Activated CD8-positive, alpha-beta T cell treated with anti-CD3 and anti-CD28 coated beads for 36 hours (primary cell): ENCODE measurements at regions not wholly inside any gene's neighbourhood (a gene's known extent, or its start where the extent isn't known, plus 50 kb on each side); places are given as distances from the start of the nearest gene placed in this dataset.
A peak's percentile ranks its signal among the peaks of the same experiment; 100 is the strongest.
"Not testable (repeated sequence)": the region's sequence is repeated elsewhere in the genome, so short reads cannot be mapped to it uniquely, and the experiment has no call there.

Experiments used
- ATAC-seq: fragments of 200-7000 bp; cut with Tn5 transposase; one replicate; pipeline ENCODE4 v1.10.0; 2021; ENCODE audit warnings: mild to moderate bottlenecking, moderate library complexity
- CTCF ChIA-PET: fragments of 350-600 bp; sonication (Branson Sonifier 250); formaldehyde crosslinking; loops from one replicate; lab custom pipeline; 2021; ENCODE audit warnings: antibody characterized with exemption; lab: Charles Lee
- POLR2A ChIA-PET: fragments of 350-600 bp; sonication (Branson Sonifier 250); formaldehyde crosslinking; loops from one replicate; lab custom pipeline; 2021; ENCODE audit warnings: antibody characterized with exemption; lab: Charles Lee
- DNase-seq: peaks from one replicate; pipeline ENCODE4 v3.0.0-alpha.2; 2020
- H3K27ac Mint-ChIP-seq: one replicate; pipeline ENCODE4 v1.8.0; 2021; ENCODE audit warnings: mild to moderate bottlenecking, mixed read lengths
- H3K27me3 Mint-ChIP-seq: one replicate; pipeline ENCODE4 v1.8.0; 2021; ENCODE audit warnings: mixed read lengths
- H3K36me3 Mint-ChIP-seq: one replicate; pipeline ENCODE4 v1.8.0; 2021; ENCODE audit warnings: low read depth, mixed read lengths
- H3K4me1 Mint-ChIP-seq: one replicate; pipeline ENCODE4 v1.8.0; 2021; ENCODE audit warnings: low read depth, mixed read lengths
- H3K4me3 Mint-ChIP-seq: one replicate; pipeline ENCODE4 v1.8.0; 2021; ENCODE audit warnings: mild to moderate bottlenecking, moderate library complexity, mixed read lengths
- H3K9me3 Mint-ChIP-seq: one replicate; pipeline ENCODE4 v1.8.0; 2021; ENCODE audit warnings: mixed read lengths
- intact Hi-C: fragments of 100-400 bp; cut with micrococcal nuclease; formaldehyde crosslinking; loops from one replicate; pipeline ENCODE4 v1.10.0; 2022

DNA sequence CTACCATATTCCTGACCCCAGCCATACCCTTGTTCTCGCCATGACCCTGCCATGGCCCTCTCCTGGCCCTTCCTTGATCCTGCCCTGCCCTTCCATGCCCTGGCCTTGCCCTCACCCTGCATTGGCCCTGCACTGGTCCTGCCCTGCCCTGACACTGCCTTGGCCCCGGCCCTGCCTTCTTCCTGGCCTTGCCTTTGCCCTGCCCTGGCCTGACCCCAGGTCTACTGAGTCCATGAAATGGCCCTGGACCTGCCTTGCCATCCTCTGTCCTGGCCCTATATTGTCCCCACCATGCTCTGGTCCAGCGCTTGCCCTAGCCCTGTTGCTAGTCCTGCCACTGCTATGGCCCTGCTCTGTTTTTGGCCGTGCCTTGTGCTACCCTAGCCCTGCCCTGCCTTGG lies 536.1 kb downstream of the FOXD4L6 start:
- H3K36me3 Mint-ChIP-seq, DNase-seq, H3K9me3 Mint-ChIP-seq, H3K27ac Mint-ChIP-seq, ATAC-seq, H3K27me3 Mint-ChIP-seq, intact Hi-C loops, H3K4me1 Mint-ChIP-seq, H3K4me3 Mint-ChIP-seq, CTCF ChIA-PET, POLR2A ChIA-PET: not testable (repeated sequence)

DNA sequence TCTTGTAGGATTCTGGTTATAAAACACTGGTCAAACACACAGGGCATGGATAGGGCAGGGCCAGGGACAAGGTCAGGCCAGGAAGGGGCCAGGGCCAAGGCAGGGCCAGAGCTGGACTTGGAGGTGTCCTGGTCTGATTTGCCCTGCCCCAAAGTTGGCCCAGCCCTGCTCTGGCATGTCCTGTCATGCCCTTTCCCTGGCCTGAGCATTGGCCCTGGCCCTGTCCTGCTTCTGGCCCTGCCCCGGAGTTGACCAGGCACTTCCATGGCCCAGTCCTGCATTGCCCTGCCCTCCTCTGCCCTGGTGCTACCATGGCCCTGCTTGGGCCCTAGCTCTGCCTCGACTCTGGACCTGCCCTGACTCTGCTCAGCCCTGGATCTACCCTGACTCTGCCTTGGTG lies 536.6 kb downstream of the FOXD4L6 start:
- H3K27me3 Mint-ChIP-seq, POLR2A ChIA-PET, CTCF ChIA-PET, H3K36me3 Mint-ChIP-seq, H3K4me3 Mint-ChIP-seq, H3K9me3 Mint-ChIP-seq, intact Hi-C loops, H3K4me1 Mint-ChIP-seq, H3K27ac Mint-ChIP-seq, ATAC-seq, DNase-seq: not testable (repeated sequence)

DNA sequence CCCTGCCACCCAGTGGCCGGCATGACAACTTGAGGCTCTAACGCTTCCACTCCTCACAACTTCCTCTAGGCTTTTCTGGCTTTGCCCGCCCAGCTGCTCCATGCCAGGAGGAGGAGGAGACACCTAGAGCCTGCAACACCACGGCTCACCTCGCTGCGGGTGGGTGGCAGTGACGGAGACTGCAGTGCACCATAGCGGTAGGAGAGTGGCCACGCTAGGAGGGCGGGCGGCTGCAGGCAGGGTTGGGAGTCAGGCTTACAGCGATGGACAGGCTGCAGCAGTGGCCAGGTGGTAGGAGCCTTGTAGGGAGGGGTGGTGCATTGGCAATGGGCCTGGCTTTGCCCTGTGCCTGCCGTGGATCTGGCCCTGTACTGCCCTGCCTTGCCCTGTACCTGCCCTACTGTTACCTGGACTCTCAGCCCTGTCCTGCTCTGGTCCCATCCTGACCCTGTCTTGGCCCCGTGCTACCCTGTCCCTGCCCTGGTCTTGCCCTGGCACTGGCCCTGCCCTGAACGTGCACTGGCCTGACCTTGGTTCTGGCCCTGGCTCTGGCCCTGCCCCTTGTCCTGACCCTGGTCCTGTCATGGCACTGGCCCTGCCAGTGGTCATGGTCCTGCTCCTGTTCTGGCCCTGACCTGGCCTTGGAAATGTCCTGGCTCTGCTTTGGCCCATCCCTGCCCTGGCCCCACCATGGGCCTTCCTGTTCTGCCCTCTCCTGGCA lies 540.8 kb downstream of the FOXD4L6 start:
- H3K9me3 Mint-ChIP-seq, H3K4me1 Mint-ChIP-seq, CTCF ChIA-PET, POLR2A ChIA-PET, ATAC-seq, H3K36me3 Mint-ChIP-seq, intact Hi-C loops, DNase-seq, H3K27ac Mint-ChIP-seq, H3K4me3 Mint-ChIP-seq, H3K27me3 Mint-ChIP-seq: not testable (repeated sequence)

DNA sequence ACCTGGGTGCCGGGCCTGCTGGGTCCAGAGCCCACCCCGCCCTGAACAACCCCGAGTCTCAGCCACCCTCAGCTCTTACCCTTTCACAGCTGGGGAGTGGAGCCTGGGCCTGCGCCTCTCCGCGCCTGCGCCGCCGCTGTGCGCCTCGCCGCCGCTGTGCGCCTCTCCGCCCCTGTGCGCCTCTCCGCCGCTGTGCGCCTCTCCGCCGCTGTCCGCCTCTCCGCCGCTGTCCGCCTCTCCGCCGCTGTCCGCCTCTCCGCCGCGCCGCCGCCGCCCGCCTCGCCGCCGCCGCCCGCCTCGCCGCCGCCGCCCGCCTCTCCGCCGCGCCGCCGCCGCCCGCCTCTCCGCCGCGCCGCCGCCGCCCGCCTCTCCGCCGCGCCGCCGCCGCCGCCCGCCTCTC lies 544.4 kb downstream of the FOXD4L6 start:
- H3K4me3 Mint-ChIP-seq, DNase-seq, H3K4me1 Mint-ChIP-seq, intact Hi-C loops, H3K36me3 Mint-ChIP-seq, H3K27ac Mint-ChIP-seq, CTCF ChIA-PET, POLR2A ChIA-PET, ATAC-seq, H3K27me3 Mint-ChIP-seq, H3K9me3 Mint-ChIP-seq: not testable (repeated sequence)

DNA sequence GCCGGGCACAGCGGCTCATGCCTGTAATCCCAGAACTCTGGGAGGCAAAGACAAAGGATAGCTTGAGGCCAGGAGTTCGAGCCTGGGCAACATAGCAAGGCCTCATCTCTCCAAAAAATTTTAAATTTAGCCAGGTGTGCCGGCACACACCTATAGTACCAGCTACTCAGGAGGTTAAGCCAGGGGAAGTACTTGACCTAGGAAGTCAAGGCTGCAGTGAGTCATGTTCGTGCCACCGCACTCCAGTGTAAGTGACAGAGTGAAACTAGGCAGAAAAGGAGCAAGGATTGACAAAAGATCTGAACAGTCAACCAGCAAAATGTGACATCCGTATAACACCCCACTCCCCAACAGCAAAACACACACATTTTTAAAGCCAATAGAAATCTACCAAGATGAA lies 545.3 kb downstream of the FOXD4L6 start:
- H3K9me3 Mint-ChIP-seq, H3K4me1 Mint-ChIP-seq, H3K36me3 Mint-ChIP-seq, intact Hi-C loops, H3K27me3 Mint-ChIP-seq, CTCF ChIA-PET, POLR2A ChIA-PET, ATAC-seq, H3K27ac Mint-ChIP-seq, H3K4me3 Mint-ChIP-seq: not testable (repeated sequence)
- peak; percentile 16 for DNase-seq

DNA sequence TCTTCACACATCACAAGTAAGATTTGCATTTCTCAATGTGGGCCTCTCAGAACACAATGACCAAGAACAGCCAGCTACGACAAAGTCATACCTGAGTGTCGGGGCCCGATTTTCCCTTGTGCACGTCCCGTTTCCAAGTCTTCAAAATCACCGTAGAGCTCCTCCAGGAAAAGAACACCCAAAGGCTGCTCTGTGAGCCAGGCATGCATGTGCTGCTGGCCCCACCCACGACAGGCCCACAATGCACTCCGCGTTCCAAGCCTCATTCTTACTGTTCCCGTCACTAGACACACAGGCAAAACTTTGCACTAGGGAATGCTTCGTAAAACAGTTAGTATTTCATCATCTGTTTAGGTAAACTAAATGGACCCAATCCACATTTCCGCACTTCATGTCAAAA lies 549.6 kb downstream of the FOXD4L6 start:
- H3K4me3 Mint-ChIP-seq, H3K36me3 Mint-ChIP-seq, POLR2A ChIA-PET, H3K27me3 Mint-ChIP-seq, ATAC-seq, H3K4me1 Mint-ChIP-seq, intact Hi-C loops, H3K9me3 Mint-ChIP-seq, H3K27ac Mint-ChIP-seq, DNase-seq, CTCF ChIA-PET: not testable (repeated sequence)
